PC-9 (cell line): ENCODE measurements at regions not wholly inside any gene's neighbourhood (a gene's known extent, or its start where the extent isn't known, plus 50 kb on each side); places are given as distances from the start of the nearest gene placed in this dataset.

Experiments used
- BruUV-seq: library from RNA; stranded (reverse); fragments of 400-500 nt; replicated peaks from 2 replicates; lab custom pipeline; 2021; lab: Mats Ljungman, UMichigan
- CTCF ChIA-PET: fragments of 300-600 bp; sonication (Branson Sonifier 250); formaldehyde crosslinking; loops from one replicate; lab custom pipeline; 2022; ENCODE audit warnings: antibody characterized with exemption; lab: Charles Lee
- POLR2A ChIA-PET: fragments of 300-600 bp; sonication (Branson Sonifier 250); formaldehyde crosslinking; loops from one replicate; lab custom pipeline; 2022; ENCODE audit warnings: antibody characterized with exemption; ENCODE audit not compliant: unreplicated experiment; lab: Charles Lee
- DNase-seq, 2 experiments: peaks; one replicate each; pipeline versions ENCODE4 v3.0.0 to v3.0.0-alpha.2; 2015 to 2022; ENCODE audit warnings: mixed read lengths in 1 of 2
- H2AFZ ChIP-seq: fragments of 200-600 bp; sonication (generic); 2 replicates; pipeline ENCODE4 v1.8.1; 2017; ENCODE audit warnings: antibody characterized with exemption
- H3F3A ChIP-seq: fragments of 200-600 bp; sonication (generic); 2 replicates; pipeline ENCODE4 v1.8.1; 2017; ENCODE audit warnings: antibody characterized with exemption, mild to moderate bottlenecking, low read depth; ENCODE audit not compliant: insufficient read depth
- H3K27ac ChIP-seq: fragments of 200-600 bp; sonication (generic); 2 replicates; pipeline ENCODE4 v1.6.1; 2016; ENCODE audit warnings: mixed run types
- H3K27me3 ChIP-seq: fragments of 200-600 bp; sonication (generic); 2 replicates; pipeline ENCODE4 v1.6.1; 2016; ENCODE audit warnings: low read depth, mixed run types; ENCODE audit not compliant: insufficient read depth
- H3K36me3 ChIP-seq: fragments of 200-600 bp; sonication (generic); 2 replicates; pipeline ENCODE4 v1.6.1; 2016; ENCODE audit warnings: low read depth, mixed run types
- H3K4me1 ChIP-seq: fragments of 200-600 bp; sonication (generic); replicated peaks from 2 replicates; pipeline ENCODE4 v1.6.1; 2016; ENCODE audit warnings: mixed run types; ENCODE audit not compliant: insufficient read depth
- H3K4me2 ChIP-seq: fragments of 200-600 bp; sonication (generic); 2 replicates; pipeline ENCODE4 v1.6.1; 2017; ENCODE audit warnings: mixed run types
- H3K4me3 ChIP-seq: fragments of 200-600 bp; sonication (generic); 2 replicates; pipeline ENCODE4 v1.6.1; 2016; ENCODE audit warnings: mixed run types
- H3K79me2 ChIP-seq: fragments of 200-600 bp; sonication (generic); 2 replicates; pipeline ENCODE4 v1.6.1; 2017; ENCODE audit warnings: low read depth, mixed run types
- H3K9me2 ChIP-seq: fragments of 200-600 bp; sonication (generic); 2 replicates; pipeline ENCODE4 v1.8.1; 2017; ENCODE audit warnings: mild to moderate bottlenecking; ENCODE audit not compliant: insufficient read depth
- H3K9me3 ChIP-seq: fragments of 200-600 bp; sonication (generic); 2 replicates; pipeline ENCODE4 v1.8.1; 2016; ENCODE audit warnings: low read depth; ENCODE audit not compliant: insufficient read depth
- H4K20me1 ChIP-seq: fragments of 200-600 bp; sonication (generic); 2 replicates; pipeline ENCODE4 v1.8.1; 2017; ENCODE audit not compliant: insufficient read depth
- EZH2 ChIP-seq: fragments of 200-600 bp; sonication (generic); IDR thresholded peaks from 2 replicates; pipeline ENCODE4 v1.8.0; 2017; ENCODE audit warnings: antibody characterized with exemption, low read depth
- intact Hi-C: fragments of 100-400 bp; cut with micrococcal nuclease; formaldehyde crosslinking; loops from one replicate; pipeline ENCODE4 v1.10.0; 2022; ENCODE audit not compliant: unreplicated experiment
- TF ChIP-seq, protein P1 (sequence below): fragments of 200-600 bp; sonication (generic); conservative IDR thresholded peaks from 2 replicates; pipeline ENCODE4 v1.6.1; 2017; ENCODE audit warnings: mixed run types, antibody characterized with exemption, mild to moderate bottlenecking, moderate library complexity

DNA sequence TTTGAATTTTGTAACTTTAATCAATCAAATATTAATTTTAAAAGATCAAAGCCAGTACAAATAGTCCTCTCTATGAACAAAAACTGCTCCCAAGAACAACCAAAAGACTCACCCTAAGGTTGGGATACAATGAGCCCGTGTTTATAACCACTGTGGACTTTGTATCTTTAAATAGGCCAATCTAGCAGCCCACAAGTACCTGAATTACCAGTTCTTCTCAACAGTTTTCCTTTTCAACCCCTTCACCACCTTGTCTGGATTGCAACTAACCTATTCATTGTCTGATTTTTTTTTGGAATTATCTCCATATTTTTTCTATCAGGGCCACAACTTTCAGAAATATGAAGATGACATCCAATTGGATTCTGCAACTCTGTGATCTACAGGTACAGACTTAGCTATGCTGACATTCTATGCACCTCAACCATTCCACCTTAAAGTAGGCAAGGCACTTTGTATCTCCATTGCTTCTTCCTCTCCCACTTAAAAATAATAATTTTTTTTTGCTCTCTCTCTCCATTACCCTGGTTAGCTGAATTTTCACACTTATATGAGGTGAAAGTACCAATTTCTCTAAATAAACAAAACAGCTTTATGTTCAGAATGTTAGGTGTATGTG, 81.9 kb upstream of the MAPRE2 start:
- H3K9me2 ChIP-seq, result no peaks in the 10 kb centered on the region; the same call in 1 of the 2 replicates
- H3K4me3 ChIP-seq, result no peak overlapping the region
- H3K4me2 ChIP-seq, result no peak overlapping the region
- no peaks in the 10 kb centered on the region for H4K20me1 ChIP-seq
- BruUV-seq, result no TSS peak
- intact Hi-C loops, result no loop called here
- TF ChIP-seq EZH2, result no peak
- TF ChIP-seq, protein P1, sequence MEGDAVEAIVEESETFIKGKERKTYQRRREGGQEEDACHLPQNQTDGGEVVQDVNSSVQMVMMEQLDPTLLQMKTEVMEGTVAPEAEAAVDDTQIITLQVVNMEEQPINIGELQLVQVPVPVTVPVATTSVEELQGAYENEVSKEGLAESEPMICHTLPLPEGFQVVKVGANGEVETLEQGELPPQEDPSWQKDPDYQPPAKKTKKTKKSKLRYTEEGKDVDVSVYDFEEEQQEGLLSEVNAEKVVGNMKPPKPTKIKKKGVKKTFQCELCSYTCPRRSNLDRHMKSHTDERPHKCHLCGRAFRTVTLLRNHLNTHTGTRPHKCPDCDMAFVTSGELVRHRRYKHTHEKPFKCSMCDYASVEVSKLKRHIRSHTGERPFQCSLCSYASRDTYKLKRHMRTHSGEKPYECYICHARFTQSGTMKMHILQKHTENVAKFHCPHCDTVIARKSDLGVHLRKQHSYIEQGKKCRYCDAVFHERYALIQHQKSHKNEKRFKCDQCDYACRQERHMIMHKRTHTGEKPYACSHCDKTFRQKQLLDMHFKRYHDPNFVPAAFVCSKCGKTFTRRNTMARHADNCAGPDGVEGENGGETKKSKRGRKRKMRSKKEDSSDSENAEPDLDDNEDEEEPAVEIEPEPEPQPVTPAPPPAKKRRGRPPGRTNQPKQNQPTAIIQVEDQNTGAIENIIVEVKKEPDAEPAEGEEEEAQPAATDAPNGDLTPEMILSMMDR, result no peak
- H2AFZ ChIP-seq, result no peak overlapping the region
- no peaks in the 10 kb centered on the region for H3K79me2 ChIP-seq
- H3F3A ChIP-seq, result no peaks in the 10 kb centered on the region
- no peaks in the 10 kb centered on the region for H3K36me3 ChIP-seq
- no peaks in the 10 kb centered on the region for H3K27me3 ChIP-seq
- no peaks in the 10 kb centered on the region for H3K4me1 ChIP-seq
- H3K27ac ChIP-seq, result no peak overlapping the region
- DNase-seq, result no peak
- ChIA-PET CTCF (no interaction called here), POLR2A (interaction anchor here (0.6 kb wide), 1 partner anchor 10 kb away, joined by 3 read pairs; no protein-coding TSS in a partner anchor)
- H3K9me3 ChIP-seq, result no peaks in the 10 kb centered on the region

DNA sequence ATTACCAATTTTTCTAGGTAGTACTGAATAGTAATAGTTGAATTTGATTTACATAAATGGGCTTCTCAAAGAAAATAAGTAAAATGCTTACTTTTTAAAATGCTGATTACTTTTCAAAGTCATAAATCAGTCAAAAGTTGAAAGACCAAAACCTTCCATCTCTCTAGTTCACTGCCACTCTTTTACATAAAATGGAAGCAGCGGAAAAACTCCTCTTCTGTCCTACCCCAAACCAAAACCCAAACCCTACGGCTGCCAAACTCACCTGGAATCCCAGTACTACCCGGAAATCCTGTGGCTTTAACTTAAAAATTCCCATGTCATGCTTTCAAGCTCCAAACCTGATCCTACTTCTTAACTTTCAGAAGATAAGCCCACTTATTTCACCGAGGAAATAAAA, 81.2 kb upstream of the MAPRE2 start:
- Histone ChIP-seq H3K79me2 (no peaks in the 10 kb centered on the region), H3K9me2 (no peaks in the 10 kb centered on the region; the same call in 1 of the 2 replicates), H3K4me2 (no peak overlapping the region), H3K9me3 (no peaks in the 10 kb centered on the region), H3K4me3 (no peak overlapping the region), H3K4me1 (no peaks in the 10 kb centered on the region), H3K27ac (no peak overlapping the region), H2AFZ (no peak overlapping the region), H3F3A (no peaks in the 10 kb centered on the region), H3K27me3 (no peaks in the 10 kb centered on the region), H4K20me1 (no peaks in the 10 kb centered on the region), H3K36me3 (no peaks in the 10 kb centered on the region)
- no peak for TF ChIP-seq EZH2
- TF ChIP-seq, protein P1, result no peak
- intact Hi-C loops, result no loop called here
- DNase-seq, result no peak
- ChIA-PET POLR2A (no interaction called here), CTCF (no interaction called here)
- no TSS peak for BruUV-seq

DNA sequence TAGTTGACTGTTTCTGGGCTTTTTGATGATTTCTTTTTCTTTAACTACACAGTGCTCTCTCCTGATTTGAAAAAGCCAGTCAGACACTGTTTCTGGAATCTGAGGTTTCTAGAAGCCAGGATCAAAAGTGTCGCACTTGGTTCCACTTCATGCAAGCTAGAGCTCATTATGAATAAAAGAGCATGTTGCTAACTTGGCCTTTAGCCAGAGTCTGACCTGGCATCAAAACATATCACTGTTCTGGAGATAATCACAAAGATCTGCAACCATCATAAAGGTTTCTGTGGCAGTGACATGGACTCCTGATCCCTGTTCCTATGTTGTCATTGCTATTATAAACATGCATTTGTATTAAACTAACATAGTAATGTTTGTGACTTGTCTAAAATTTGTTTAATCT, 76.1 kb upstream of the MAPRE2 start:
- TF ChIP-seq, protein P1, result no peak
- TF ChIP-seq EZH2, result no peak
- Histone ChIP-seq H3K4me3 (no peak overlapping the region), H3K27ac (no peak overlapping the region), H3K27me3 (no peaks in the 10 kb centered on the region), H2AFZ (no peak overlapping the region), H3K79me2 (no peaks in the 10 kb centered on the region), H3K9me3 (no peaks in the 10 kb centered on the region), H3K36me3 (no peaks in the 10 kb centered on the region), H3K4me2 (no peak overlapping the region), H3F3A (no peaks in the 10 kb centered on the region), H3K9me2 (no peaks in the 10 kb centered on the region; the same call in 1 of the 2 replicates), H3K4me1 (no peaks in the 10 kb centered on the region), H4K20me1 (no peaks in the 10 kb centered on the region)
- no TSS peak for BruUV-seq
- CTCF ChIA-PET, result no interaction called here
- intact Hi-C loops, result no loop called here
- DNase-seq, result no peak
- POLR2A ChIA-PET, result no interaction called here
